CD4-positive, alpha-beta T cell treated with Interleukin-6 for 4 hours (primary cell): ENCODE measurements at regions not wholly inside any gene's neighbourhood (a gene's known extent, or its start where the extent isn't known, plus 50 kb on each side); places are given as distances from the start of the nearest gene placed in this dataset.
"Not testable (repeated sequence)": the region's sequence is repeated elsewhere in the genome, so short reads cannot be mapped to it uniquely, and the experiment has no call there.

ENCODE experiments used
- DNase-seq: peaks from one replicate; pipeline ENCODE4 v3.0.0-alpha.2; 2020; ENCODE audit warnings: mixed read lengths

DNA sequence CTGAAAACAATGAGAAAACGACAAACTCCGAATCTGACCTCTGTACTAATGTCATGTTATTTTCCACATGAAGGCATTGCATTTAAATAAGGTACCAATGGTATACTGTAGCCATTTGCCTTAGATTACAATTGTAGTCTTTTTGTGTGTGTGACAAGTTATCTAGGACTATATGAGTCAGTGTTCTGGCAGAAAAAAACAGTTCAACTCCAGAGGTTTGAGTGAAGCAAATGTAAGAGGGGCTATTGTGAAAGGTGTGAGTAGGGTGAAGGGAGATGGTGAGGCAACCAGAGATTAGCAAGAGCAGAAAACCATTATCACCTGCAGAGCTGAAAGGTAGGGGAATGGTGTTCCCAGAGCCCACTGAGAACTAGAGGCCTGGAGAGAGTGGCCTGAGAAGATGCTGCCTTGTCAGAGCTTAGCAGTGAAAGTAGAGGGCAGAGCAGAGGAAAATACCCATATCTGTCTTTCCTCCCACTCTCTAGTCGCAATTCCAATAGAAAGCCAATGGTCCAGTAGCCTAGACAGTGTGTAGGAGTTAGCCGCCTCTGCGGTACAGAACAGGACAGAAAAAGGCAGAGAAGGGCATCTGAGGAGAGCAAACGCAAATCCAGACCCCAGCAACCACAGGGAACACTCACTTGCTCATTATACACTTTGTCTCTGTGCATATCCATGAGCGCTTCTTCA, 112.2 kb downstream of the DYRK2 start:
- DNase-seq = no peak

DNA sequence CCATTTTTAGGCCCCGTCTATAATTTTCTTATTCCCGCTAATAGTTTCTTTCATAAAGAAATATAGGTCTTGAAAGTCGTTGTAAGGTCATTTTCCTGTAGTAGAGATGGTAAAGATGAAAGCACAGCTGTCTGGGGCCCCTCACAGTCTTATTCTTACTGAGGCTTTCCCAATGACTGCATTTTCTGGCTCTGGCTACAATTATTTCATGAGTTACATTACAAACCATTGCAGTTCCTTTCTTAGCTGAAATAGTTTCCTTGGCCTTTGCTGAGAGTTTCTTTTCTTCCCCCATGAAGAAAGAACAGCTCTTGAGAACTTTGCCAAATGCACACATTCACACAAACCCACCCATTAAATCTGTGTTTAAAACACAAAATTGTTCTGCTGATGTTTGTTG, 113.0 kb downstream of the DYRK2 start:
- no peak for DNase-seq

DNA sequence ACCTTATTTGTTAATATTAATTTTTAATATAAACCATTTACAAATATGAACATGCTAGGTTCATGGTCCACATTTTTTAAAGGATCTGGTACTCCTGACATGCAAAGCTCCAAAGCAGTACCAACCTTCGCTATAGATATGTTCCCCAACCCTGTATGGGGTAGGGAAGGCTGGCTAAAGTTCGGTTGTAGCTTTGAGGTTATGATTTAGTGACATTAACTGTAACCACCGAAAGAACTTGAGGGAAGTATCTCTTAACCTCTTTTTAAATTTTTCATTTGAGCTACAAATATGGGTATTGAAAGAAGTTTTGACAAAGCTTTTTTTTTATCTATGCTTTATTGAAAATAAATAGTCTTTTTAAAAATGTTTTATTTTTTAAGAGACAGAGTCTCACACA, 115.5 kb downstream of the DYRK2 start:
- DNase-seq = no peak

DNA sequence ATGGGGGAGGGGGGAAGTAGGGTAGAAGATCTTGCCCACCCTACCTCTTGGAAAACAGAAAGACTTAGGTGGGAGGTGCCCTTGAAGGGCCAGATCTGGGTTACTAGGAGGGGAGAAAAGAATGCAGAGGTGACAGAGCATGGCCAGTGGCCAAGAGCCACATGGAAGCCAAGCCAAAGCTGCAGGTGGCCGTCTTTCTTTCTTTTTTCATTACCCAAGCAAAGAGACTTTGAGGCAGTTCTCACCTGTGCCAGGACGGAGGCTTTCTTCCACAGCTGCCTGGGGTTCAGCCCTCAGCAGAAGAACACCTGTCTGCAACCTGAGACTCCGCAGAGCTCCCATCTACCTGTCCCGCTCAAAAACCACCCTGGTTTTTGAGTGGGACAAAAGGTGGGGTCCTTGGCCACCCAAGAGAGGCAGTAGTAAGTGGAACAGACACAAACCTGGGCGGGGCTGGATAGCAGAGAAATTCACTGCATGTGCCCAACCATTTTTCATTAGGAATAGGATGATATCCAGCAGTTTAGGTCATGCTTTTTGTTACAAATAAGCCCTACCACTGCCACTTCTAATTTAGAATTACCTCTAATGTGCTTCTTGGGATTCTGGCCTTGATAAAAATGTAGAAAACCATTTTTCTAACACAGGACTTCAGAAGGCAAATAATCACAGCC, 116.5 kb downstream of the DYRK2 start:
- DNase-seq = no peak

DNA sequence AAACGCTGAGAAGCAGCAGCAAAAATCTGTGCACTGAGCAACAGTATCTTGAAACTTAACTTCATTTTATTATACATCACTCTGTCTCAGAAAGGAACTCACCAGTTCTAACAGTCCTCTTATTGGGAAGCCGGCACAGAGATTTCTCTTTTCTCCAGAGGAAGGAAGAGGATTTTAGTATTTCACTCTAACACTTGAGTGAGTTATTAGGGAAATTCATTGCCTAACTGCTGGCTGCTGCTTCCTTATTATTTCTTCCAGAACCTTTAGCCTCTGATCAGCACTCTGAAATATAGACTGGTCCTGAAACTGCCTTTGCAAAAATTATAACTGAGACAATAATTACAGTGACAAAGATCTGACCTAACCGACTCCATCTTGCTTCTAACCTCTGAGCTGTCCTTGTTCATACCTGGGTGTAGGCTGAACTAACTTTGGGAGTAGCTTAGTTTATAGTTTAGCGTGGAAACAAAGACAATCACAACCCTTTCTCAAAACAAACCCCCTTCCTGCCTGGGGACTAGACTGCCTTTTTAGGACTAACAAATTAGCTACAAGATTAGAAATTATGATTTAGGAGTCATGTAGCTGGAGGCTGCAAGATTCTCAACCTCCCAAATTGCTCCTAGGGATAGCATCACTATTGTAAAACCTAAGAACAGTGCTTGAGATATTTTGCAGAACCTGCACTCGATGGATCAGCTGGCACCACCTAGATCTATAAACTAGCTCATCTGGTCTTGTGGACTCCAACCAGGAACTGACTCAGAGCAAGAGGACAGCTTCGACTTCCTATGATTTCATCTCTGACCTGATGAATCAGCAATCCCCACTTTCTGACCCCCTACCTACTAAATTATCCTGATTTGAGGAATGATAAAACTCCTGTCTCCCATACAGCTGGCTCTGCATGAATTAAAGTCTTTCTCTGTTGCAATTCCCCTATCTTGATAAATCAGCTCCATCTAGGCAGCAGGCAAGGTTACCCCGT, 117.5 kb downstream of the DYRK2 start:
- no peak for DNase-seq

DNA sequence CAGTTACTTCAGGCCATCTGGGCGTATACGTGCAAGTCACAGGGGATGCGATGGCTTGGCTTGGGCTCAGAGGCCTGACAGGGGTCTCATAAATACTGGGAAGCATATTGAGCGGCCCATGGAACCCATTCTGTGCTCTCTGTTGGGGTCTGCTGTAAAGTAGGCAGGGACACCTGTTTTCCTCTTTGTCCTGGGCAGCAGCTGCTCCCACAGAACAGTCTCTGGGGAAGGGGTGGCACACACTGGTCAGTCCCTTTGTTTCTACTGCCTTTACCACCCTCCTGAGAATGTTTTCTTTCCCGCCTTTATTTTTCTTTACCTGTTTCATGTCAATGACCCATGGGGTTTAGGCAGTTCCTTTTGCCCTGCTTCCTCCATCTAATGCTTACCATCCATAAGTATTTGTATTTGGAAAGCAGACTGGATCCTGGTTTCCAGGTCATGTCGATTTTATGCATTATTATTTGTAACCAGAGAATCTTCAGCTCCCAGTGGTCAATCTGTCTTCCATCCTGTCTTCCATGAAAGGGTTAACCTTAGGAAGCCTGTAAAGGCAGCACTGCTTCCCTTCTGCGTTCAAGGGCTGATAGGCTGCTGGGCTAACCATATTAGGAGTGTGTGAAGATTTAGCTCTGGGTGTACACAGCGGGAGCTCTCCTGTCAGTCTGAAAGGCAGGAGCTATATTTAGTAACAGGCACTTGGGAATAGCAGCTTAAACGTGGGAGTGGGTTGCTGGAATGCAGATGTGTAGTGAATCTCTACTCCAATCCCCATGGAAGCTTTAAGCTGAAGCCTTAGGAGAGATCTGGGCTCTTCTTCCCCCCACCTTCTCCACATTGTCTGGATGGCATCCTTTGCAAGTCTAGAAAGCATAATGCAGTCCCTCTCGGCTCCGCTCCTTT, 124.0 kb downstream of the DYRK2 start:
- no peak for DNase-seq

DNA sequence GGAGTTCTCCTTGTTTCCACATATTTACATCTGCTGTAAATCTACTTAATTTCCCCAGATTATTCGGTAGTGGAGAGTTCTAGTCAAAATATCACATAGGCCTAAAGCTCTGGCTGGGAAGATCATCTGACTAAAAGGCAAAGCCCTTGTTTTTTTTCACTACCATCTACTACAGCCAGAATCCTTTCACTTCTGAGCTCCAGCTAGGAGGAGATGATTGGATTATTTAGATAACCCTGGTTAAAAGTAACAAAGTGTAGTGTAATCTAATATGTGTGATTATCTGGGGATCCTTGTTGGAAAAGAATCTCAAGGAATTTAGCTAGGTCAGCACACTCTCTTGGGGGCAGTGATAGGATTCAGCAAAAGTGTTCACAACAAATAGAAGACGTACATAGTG, 125.4 kb downstream of the DYRK2 start:
- DNase-seq = no peak

DNA sequence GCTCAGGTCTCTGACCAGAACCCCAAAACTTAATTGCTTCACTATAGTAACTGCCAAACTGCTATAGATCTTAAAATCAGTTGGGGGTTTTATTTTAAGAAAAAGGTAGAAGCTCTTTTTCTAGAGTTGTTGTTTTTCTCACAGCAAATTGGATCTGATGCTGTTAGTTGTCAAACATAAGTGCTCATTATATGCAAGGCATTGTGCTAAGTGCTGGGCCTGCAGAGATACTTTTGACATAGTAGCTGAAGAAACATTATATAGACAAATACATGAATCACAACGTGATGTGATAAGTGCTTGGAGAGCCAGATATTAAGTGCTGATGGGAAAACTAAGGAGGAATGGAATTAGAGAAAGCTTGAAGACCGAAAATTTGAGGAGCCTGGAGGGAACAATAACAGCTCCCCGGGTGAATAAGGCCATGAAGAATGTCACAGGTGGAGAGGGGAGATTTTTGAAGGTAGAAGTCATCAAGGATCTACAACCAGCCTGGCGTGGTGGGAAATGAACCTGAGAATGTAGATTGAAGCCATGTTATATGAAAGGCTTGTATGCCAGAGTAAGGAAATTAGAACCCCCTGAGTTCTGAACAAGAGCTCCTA, 126.5 kb downstream of the DYRK2 start:
- no peak for DNase-seq

DNA sequence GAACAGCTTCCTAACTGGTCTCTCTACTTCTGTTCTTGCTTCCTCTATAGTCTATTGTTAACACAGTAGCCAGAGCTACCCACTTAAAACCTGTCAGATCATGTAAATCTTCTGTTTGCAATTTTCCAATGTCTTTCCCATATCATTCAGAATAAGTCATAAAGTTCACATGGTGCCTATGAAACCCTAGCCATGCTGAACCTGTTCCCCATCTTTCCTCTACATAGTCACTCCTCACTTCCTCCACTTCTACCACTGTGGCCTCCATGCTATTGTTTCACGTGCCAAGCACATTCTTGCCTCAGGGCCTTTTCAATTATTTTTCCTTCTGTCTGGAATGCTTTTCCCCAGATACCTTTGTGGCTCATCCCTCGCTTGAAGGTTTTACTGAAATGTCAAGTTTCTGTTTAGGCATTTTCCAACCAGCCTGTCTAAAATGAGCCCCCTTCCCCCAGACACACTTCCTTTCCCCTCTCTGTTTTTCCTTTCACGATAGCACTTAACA, 132.1 kb downstream of the DYRK2 start:
- no peak for DNase-seq

DNA sequence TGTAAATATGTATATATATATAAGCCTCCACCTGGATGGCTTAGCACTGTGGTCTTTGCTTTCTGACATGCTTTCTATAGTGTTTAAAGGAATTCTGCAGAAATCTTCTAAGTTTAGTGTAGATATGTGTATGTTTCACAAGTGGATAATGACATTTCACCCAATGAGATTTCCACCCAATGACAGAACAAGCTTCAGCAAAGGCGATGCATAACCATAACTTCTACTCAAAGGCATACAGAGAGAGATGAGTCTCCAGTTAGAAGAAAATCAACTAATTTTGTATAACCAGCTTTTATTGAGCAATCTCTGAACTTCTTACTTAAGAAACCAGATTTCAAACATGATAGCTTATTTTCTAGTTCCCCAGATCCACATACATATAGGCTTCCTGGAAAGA, 134.0 kb downstream of the DYRK2 start:
- DNase-seq = no peak

DNA sequence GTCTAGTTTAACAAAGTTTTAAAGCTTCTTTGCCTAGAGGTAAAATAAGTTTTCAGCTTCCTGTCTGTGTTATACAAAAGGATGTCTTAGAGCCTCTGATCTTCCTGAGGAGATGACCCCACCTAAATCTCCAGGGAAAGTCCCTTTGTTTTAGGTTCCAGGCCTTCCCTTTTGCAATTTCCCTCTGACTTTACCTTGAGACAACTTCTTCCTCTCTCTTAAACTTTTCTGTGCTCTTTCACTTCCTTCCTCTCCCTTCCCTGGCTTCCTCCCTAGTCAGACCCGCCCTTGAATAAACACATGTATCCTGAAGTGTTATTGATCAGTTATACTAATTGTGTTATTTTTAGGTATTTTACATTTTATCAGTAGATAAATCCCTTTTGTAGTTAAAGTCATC, 134.8 kb downstream of the DYRK2 start:
- DNase-seq = no peak

DNA sequence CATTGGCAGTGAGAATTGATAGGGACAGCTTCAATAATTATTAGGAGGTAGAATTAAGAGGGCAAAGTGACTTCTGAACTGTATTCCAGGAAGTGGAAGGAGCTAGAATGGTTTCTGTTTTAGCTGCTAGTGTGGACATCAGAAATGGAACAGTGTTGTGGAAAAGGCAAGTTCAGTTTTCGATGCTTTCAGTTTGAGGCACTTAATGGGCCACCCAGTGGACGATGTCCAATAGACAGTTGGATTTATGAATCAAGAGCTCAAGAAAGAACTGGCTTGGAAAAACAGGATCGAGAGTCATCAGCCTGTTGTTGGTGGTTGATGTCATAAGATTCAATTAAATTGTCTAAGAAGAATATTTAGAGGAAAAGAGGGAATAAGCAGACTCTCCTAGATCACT, 136.3 kb downstream of the DYRK2 start:
- DNase-seq = no peak

DNA sequence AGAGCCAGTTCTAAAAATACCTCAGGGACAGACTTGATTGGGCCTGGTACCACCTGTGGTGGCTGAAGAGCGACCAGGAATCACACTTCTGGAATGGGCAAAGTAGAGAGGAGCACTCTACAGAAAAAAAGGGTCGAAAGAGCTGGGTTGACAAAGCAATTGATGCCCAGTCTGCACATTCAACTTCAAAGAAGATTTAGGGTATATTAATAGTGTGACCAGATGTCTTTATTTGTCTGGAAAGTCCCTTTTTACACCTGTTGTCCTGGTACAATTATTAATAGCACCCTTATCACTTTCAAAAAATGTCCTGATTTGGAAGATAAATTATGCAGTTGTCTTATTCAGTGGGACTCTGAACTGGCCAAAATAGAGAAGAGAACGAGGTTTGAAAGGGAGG, 137.5 kb downstream of the DYRK2 start:
- no peak for DNase-seq

DNA sequence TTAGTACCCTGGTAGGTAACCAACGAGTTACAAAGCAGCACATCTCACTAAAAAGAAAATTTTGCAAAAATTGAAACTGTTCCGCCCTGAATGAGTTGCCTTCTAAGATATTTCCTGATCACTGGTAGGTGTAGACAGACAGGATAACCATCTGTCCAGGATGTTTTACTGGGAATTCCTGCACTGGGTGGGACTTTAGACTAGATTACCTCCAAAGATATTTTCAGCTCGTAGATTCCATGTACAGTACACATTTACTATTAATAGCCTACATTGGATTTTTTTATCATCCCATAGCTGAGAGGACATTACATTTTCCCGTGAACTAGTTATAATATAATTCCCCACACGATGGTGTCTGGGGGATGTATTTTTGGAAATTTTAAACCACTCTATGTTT, 139.6 kb downstream of the DYRK2 start:
- no peak for DNase-seq

DNA sequence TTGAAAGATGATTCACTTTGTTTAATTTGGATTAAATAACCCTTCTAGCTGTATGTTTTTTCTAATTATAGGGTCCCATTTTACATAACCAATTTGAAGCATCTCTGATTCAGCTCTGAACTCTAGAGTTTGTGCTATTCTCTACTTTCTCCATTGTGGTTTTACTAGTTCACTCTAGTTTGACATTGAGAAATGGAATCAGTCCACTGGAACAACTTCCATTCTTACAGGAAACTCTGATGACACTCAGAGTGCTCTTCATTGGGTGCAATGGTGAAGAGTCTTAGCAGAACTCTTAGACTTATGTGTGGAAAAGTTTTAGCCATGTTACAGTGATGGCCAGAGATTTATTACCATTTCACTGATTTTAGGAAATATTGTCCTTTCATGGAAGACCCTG, 140.7 kb downstream of the DYRK2 start:
- DNase-seq = no peak

DNA sequence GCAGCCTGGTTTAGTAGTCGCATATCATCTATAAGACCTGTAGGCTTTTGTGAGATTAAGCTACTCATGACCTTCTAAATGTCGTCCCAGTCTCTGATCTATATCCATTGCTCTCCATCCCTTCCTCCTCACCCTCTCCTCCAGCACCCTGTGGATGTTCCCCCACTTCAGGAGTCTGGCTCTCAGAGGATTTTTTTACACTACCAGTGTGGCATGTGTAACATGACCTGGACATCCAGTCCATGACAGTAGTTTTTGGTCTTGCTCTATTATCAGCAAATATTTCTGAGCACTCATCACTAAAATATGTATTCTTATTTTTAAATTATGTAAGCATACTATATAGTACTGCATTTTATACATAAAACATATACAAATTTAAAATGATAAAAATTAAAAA, 142.1 kb downstream of the DYRK2 start:
- no peak for DNase-seq

DNA sequence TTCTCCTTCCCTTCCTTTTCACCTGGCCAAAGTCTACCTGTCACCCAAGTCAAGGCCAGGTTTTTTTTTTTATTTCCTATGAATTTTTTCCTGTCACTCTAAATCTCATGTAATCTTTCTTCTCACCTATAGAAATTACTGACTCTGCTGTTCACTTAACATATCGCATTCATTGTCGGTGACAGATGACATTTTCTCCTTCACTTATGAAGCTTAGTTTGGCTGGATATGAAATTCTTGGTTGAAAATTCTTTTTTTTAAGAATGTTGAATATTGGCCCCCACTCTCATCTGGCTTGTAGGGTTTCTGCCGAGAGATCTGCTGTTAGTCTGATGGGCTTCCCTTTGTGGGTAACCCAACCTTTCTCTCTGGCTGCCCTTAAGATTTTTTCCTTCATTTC, 142.8 kb downstream of the DYRK2 start:
- DNase-seq = not testable (repeated sequence)

DNA sequence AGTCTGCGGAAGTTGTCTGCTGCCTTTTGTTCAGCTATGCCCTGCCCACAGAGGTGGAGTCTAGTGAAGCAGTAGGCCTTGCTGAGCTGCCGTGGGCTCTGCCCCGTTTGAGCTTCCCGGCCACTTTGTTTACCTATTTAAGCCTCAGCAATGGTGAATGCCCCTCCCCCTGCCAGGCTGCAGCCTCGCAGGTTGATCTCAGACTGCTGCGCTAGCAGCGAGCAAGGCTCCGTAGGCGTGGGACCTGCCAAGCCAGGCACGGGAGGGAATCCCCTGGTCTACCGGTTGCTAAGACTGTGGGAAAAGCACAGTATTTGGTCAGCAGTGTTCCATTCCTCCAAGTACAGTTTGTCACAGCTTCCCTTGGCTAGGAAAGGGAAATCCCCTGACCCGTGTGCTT, 143.6 kb downstream of the DYRK2 start:
- DNase-seq = no peak

DNA sequence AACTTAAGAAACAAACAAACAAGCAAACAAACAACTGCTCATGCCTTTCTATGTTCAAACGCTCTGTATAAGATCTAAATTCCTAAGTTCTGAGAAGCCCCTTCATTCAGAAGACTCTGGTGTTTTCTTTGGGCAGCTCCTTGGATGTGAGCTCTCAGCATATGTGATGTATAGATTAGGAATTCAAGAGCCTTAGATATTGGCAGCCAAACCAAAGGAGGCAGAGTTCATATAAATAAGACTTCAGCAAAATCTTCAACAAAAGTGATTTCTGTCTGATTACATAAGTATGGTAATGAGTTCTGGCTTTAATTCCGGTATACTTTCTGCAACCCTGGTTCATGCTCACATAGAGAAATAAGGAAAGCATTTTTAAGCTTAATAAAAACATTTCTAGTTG, 145.6 kb downstream of the DYRK2 start:
- DNase-seq = no peak

DNA sequence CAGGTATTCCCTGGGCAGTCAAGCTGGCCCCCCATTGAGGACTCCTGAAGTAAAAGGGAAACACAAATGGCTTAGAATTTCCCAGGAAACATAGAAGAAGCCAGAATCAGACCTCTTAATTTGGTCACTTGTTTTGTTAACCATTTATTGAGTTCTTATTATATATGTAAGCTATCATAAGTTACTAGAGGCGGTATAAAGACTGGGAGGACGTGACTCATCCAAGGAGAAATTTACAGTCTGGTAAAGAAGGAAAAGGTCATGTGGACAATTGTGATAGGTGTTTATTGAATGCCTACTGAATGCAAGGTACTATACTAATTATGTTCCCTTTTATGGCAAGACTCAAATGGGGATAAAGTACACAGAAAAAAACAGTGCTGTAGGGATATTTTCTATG, 146.7 kb downstream of the DYRK2 start:
- DNase-seq = no peak

DNA sequence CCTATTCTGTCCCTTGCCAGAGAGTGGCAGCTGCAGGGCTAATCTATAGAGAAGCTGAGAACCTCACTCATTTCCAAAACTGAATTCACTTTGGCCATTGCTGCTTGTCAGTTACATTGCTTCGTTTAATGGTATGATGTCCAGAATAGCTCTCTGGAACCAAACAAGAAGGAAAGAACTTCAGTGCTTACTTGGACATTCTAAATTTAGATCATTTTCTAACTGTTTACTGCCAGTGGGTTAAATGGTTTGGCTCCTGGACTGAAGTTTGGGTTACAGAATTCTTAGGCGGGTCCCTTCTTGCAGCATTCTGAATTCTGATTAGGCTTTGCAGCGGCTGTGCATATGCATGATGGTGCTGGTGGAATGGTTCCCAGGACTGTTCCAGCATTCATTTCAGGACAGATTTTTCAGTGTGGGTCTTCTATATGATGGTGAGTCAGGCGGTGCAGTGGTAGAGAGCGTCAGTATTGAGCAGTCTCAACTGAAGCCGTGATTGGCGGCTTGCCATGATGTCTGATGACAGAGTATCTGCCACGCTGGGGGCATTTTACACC, 148.7 kb downstream of the DYRK2 start:
- no peak for DNase-seq

DNA sequence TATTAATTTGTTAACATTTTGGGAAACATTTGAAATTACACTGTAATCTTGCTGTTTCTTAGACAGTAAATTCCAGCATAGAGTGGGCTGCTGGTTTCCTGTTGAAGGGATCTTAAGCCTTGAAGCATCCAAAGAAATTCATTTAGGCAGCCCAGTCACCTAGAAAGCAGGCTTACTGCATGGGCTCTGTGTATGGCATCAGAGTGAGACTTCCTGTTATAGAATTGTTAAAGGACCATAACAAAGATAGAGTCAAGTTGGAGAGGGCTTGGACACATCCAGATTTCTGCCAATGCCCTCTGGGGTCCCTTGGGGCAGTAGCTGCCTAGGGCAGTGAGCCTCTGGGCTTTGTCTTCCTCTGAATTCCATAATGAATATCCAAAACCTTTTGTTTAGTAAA, 149.2 kb downstream of the DYRK2 start:
- DNase-seq = no peak
